IMR-90 (cell line): ENCODE measurements at regions not wholly inside any gene's neighbourhood (a gene's known extent, or its start where the extent isn't known, plus 50 kb on each side); places are given as distances from the start of the nearest gene placed in this dataset.

ENCODE experiments used
- ATAC-seq: fragments of 200-7000 bp; cut with Tn5 transposase; 2 replicates; pipeline ENCODE4 v1.9.1; 2020; ENCODE audit warnings: low read depth, mild to moderate bottlenecking, moderate library complexity
- BruUV-seq: library from RNA; stranded (reverse); fragments of 400-500 nt; replicated peaks from 2 replicates; lab custom pipeline; 2021; lab: Mats Ljungman, UMichigan
- CTCF ChIA-PET: fragments of 300-600 bp; formaldehyde crosslinking; extraction: SDS; loops from one replicate; lab custom pipeline; 2021; ENCODE audit warnings: antibody characterized with exemption; lab: Yijun Ruan, JAX
- POLR2A ChIA-PET: fragments of 300-600 bp; sonication (Branson Sonifier 250); formaldehyde crosslinking; loops from one replicate; lab custom pipeline; 2022; ENCODE audit warnings: antibody characterized with exemption; ENCODE audit not compliant: unreplicated experiment; lab: Charles Lee
- DNase-seq: peaks from one replicate; pipeline ENCODE4 v3.0.0; 2013
- H2AFZ ChIP-seq: replicated peaks from 2 replicates; pipeline ENCODE3; 2013; ENCODE audit warnings: low read length, mild to moderate bottlenecking; ENCODE audit not compliant: poor library complexity
- H2AK5ac ChIP-seq: 2 replicates; pipeline ENCODE4 v1.6.1; 2013; ENCODE audit warnings: low read depth, low read length, inconsistent platforms
- H2AK9ac ChIP-seq: replicated peaks from 2 replicates; pipeline ENCODE3; 2013; ENCODE audit warnings: mild to moderate bottlenecking, low read depth, low read length, moderate library complexity; ENCODE audit not compliant: poor library complexity
- H2BK120ac ChIP-seq: 2 replicates; pipeline ENCODE4 v1.6.1; 2013; ENCODE audit warnings: low read depth, low read length, inconsistent platforms
- H2BK15ac ChIP-seq: 3 replicates; pipeline ENCODE4 v1.6.1; 2013; ENCODE audit warnings: low read depth, low read length, inconsistent platforms
- H2BK20ac ChIP-seq: 2 replicates; pipeline ENCODE4 v1.6.1; 2013; ENCODE audit warnings: low read depth, mild to moderate bottlenecking, inconsistent platforms, low read length, moderate library complexity
- H2BK5ac ChIP-seq: 2 replicates; pipeline ENCODE4 v1.6.1; 2013; ENCODE audit warnings: mild to moderate bottlenecking, low read depth, low read length, inconsistent platforms; ENCODE audit not compliant: poor library complexity, severe bottlenecking
- H3K14ac ChIP-seq: replicated peaks from 2 replicates; pipeline ENCODE4 v1.6.1; 2013; ENCODE audit warnings: low read depth, low read length, inconsistent platforms
- H3K18ac ChIP-seq: 2 replicates; pipeline ENCODE4 v1.6.1; 2013; ENCODE audit warnings: low read depth, low read length, control low read depth
- H3K23ac ChIP-seq: 2 replicates; pipeline ENCODE4 v1.6.1; 2013; ENCODE audit warnings: low read depth, low read length, inconsistent platforms
- H3K27ac ChIP-seq: 2 replicates; pipeline ENCODE4 v1.5.1; 2013; ENCODE audit warnings: mild to moderate bottlenecking, control low read depth, low read length; ENCODE audit not compliant: insufficient read depth
- H3K27me3 ChIP-seq: 2 replicates; pipeline ENCODE4 v1.6.1; 2013; ENCODE audit warnings: low read length; ENCODE audit not compliant: control insufficient read depth, insufficient read depth
- H3K36me3 ChIP-seq: 2 replicates; pipeline ENCODE4 v1.6.1; 2013; ENCODE audit warnings: low read length, mixed read lengths; ENCODE audit not compliant: control insufficient read depth, insufficient read depth
- H3K4ac ChIP-seq: 2 replicates; pipeline ENCODE4 v1.6.1; 2013; ENCODE audit warnings: low read depth, low read length, inconsistent platforms
- H3K4me1 ChIP-seq: 2 replicates; pipeline ENCODE4 v1.6.1; 2013; ENCODE audit warnings: low read length, mixed read lengths; ENCODE audit not compliant: control insufficient read depth, insufficient read depth
- H3K4me2 ChIP-seq: 2 replicates; pipeline ENCODE4 v1.6.1; 2013; ENCODE audit warnings: low read depth, mild to moderate bottlenecking, control low read depth, low read length, moderate library complexity
- H3K4me3 ChIP-seq: 2 replicates; pipeline ENCODE4 v1.5.1; 2013; ENCODE audit warnings: low read depth, mild to moderate bottlenecking, control low read depth, low read length, moderate library complexity; ENCODE audit not compliant: insufficient read depth
- H3K56ac ChIP-seq: 2 replicates; pipeline ENCODE4 v1.6.1; 2013; ENCODE audit warnings: low read length, inconsistent platforms; ENCODE audit not compliant: insufficient read depth; ENCODE audit errors: extremely low read depth
- H3K79me1 ChIP-seq, 2 experiments: 2 replicates each; pipeline ENCODE4 v1.6.1; 2013; ENCODE audit warnings: low read length in 2 of 2, inconsistent platforms in 1 of 2, low read depth in 1 of 2
- H3K9ac ChIP-seq: 2 replicates; pipeline ENCODE4 v1.6.1; 2013; ENCODE audit warnings: low read depth, low read length, control low read depth
- H3K9me1 ChIP-seq: 2 replicates; pipeline ENCODE4 v1.6.1; 2013; ENCODE audit warnings: low read length, inconsistent platforms; ENCODE audit not compliant: insufficient read depth
- H3K9me3 ChIP-seq: 2 replicates; pipeline ENCODE4 v1.6.1; 2013; ENCODE audit warnings: low read length; ENCODE audit not compliant: control insufficient read depth, insufficient read depth
- H4K20me1 ChIP-seq: 2 replicates; pipeline ENCODE4 v1.6.1; 2013; ENCODE audit warnings: low read length, inconsistent platforms; ENCODE audit not compliant: insufficient read depth
- H4K5ac ChIP-seq: 2 replicates; pipeline ENCODE4 v1.6.1; 2013; ENCODE audit warnings: mild to moderate bottlenecking, low read depth, low read length, control low read depth
- H4K8ac ChIP-seq, 2 experiments: 2 replicates each; pipeline ENCODE4 v1.6.1; 2013; ENCODE audit warnings: low read depth in 2 of 2, low read length in 2 of 2, control low read depth in 1 of 2, inconsistent platforms in 1 of 2
- H4K91ac ChIP-seq: 2 replicates; pipeline ENCODE4 v1.6.1; 2013; ENCODE audit warnings: low read depth, low read length, inconsistent platforms; ENCODE audit not compliant: insufficient read depth
- BHLHE40 ChIP-seq: fragments of 150-350 bp; IDR thresholded peaks from 2 replicates; pipeline ENCODE4 v1.6.1; 2016; ENCODE audit warnings: mild to moderate bottlenecking, low read depth, low read length
- CEBPB ChIP-seq: IDR thresholded peaks from 2 replicates; pipeline ENCODE4 v1.6.1; 2012; ENCODE audit warnings: low read depth, low read length, improper control_type of control experiment
- CTCF ChIP-seq: conservative IDR thresholded peaks from 2 replicates; pipeline ENCODE4 v1.5.1; 2012; ENCODE audit warnings: mild to moderate bottlenecking, low read depth, low read length, improper control_type of control experiment
- ELK1 ChIP-seq: fragments of 150-350 bp; IDR thresholded peaks from 2 replicates; pipeline ENCODE4 v1.6.1; 2016; ENCODE audit warnings: low read depth, mild to moderate bottlenecking, low read length, moderate library complexity, borderline replicate concordance
- FOS ChIP-seq: fragments of 150-350 bp; IDR thresholded peaks from 2 replicates; pipeline ENCODE4 v1.6.1; 2016; ENCODE audit warnings: low read depth, low read length
- MAFK ChIP-seq: IDR thresholded peaks from 2 replicates; pipeline ENCODE4 v1.6.1; 2012; ENCODE audit warnings: low read depth, low read length, improper control_type of control experiment
- MAZ ChIP-seq: IDR thresholded peaks from 2 replicates; pipeline ENCODE4 v1.6.1; 2012; ENCODE audit warnings: low read depth, mild to moderate bottlenecking, low read length, improper control_type of control experiment, moderate library complexity, borderline replicate concordance
- MXI1 ChIP-seq: IDR thresholded peaks from 2 replicates; pipeline ENCODE4 v1.6.1; 2012; ENCODE audit warnings: low read depth, mild to moderate bottlenecking, low read length, moderate library complexity, borderline replicate concordance
- NFE2L2 ChIP-seq: fragments of 150-350 bp; IDR thresholded peaks from 2 replicates; pipeline ENCODE4 v1.6.1; 2016; ENCODE audit warnings: low read depth, mild to moderate bottlenecking, low read length
- POLR2A ChIP-seq: IDR thresholded peaks from 2 replicates; pipeline ENCODE4 v1.6.1; 2012; ENCODE audit warnings: mild to moderate bottlenecking, low read depth, low read length
- RCOR1 ChIP-seq: IDR thresholded peaks from 2 replicates; pipeline ENCODE4 v1.6.1; 2012; ENCODE audit warnings: mild to moderate bottlenecking, low read length, improper control_type of control experiment; ENCODE audit not compliant: insufficient replicate concordance
- USF2 ChIP-seq: fragments of 150-350 bp; IDR thresholded peaks from 2 replicates; pipeline ENCODE4 v1.6.1; 2017; ENCODE audit warnings: mild to moderate bottlenecking, antibody characterized with exemption, low read length, low read depth
- WGBS, 2 experiments: methylation state at CpG; one replicate each; pipeline versions ENCODE4 v1.1.5 to v1.1.7; 2013; ENCODE audit warnings: missing lambda C conversion rate in 2 of 2; ENCODE audit not compliant: insufficient read length in 1 of 2; ENCODE audit errors: extremely low coverage in 2 of 2; 5-methylcytosine and 5-hydroxymethylcytosine counted together
- dilution Hi-C: fragments of 300-500 bp; cut with HindIII; formaldehyde crosslinking; loops from one replicate; pipeline ENCODE4 v1.14.3; 2018; ENCODE audit warnings: low sequenced_read_pairs; ENCODE audit not compliant: unreplicated experiment
- in situ Hi-C: fragments of 300-500 bp; cut with MboI; formaldehyde crosslinking; loops from 3 replicates; pipeline ENCODE4 v1.14.3; 2019; ENCODE audit warnings: low sequenced_read_pairs, inconsistent platforms, mixed read lengths
- intact Hi-C: fragments of 100-400 bp; cut with micrococcal nuclease; formaldehyde crosslinking; loops from 2 replicates; pipeline ENCODE4 v1.10.0; 2022

GRCh38 chr18:60228609-60229595 is 143.7 kb downstream of the MC4R start (continued):
- TF ChIP-seq MXI1 (no peak), CEBPB (no peak)

GRCh38 chr18:60215432-60215831 is 157.1 kb downstream of the MC4R start:
- WGBS, 2 experiments = 17% methylated on average over 1 of the region's 5 CpGs; no CpG with 5 or more reads in 1 of the 2 experiments
- no TSS peak for BruUV-seq
- no peak overlapping the region for H3K27ac ChIP-seq
- H2AFZ ChIP-seq = no peak overlapping the region
- in situ Hi-C loops = no loop called here
- no peak overlapping the region for H3K23ac ChIP-seq
- H4K8ac ChIP-seq = no peak overlapping the region
- no peak overlapping the region for H2BK120ac ChIP-seq
- POLR2A ChIA-PET = no interaction called here
- ATAC-seq = no peak
- H2BK5ac ChIP-seq = no peak overlapping the region
- H4K5ac ChIP-seq = no peak overlapping the region
- H3K4me3 ChIP-seq = no peak overlapping the region
- H2AK9ac ChIP-seq = no peak overlapping the region
- no peak for DNase-seq
- no peak overlapping the region for H3K4ac ChIP-seq
- no peaks in the 10 kb centered on the region for H3K36me3 ChIP-seq
- H3K27me3 ChIP-seq = no peaks in the 10 kb centered on the region; the same call in 1 of the 2 replicates
- no peak overlapping the region for H3K18ac ChIP-seq
- no peak overlapping the region for H3K14ac ChIP-seq
- H3K9me3 ChIP-seq = no peaks in the 10 kb centered on the region
- H3K9ac ChIP-seq = no peak overlapping the region
- no peak overlapping the region for H3K4me2 ChIP-seq
- intact Hi-C loops = no loop called here
- H3K79me1 ChIP-seq = no peaks in the 10 kb centered on the region
- CTCF ChIA-PET = interaction anchor here (0.6 kb wide), 1 partner anchor 219 kb away, joined by 3 read pairs; no protein-coding TSS in a partner anchor
- dilution Hi-C loops = no loop called here
- H3K56ac ChIP-seq = no peak overlapping the region
- no peaks in the 10 kb centered on the region for H3K4me1 ChIP-seq
- H4K20me1 ChIP-seq = no peaks in the 10 kb centered on the region
- H4K91ac ChIP-seq = no peak overlapping the region
- H2AK5ac ChIP-seq = no peak overlapping the region
- H3K9me1 ChIP-seq = no peaks in the 10 kb centered on the region
- no peak overlapping the region for H2BK15ac ChIP-seq
- H2BK20ac ChIP-seq = no peak overlapping the region
- no peak for TF ChIP-seq POLR2A
- TF ChIP-seq MXI1 = no peak
- TF ChIP-seq ELK1 = no peak
- no peak for TF ChIP-seq CEBPB
- TF ChIP-seq MAFK = no peak
- TF ChIP-seq NFE2L2 = no peak
- TF ChIP-seq BHLHE40 = no peak
- TF ChIP-seq RCOR1 = no peak
- TF ChIP-seq USF2 = no peak
- TF ChIP-seq MAZ = no peak
- no peak for TF ChIP-seq FOS
- TF ChIP-seq CTCF = no peak
